ENCODE measurements at regions not wholly inside any gene's neighbourhood (a gene's known extent, or its start where the extent isn't known, plus 50 kb on each side); places are given as distances from the start of the nearest gene placed in this dataset.

GRCh38 chr1:221903594-221903993 is 161.7 kb upstream of the DUSP10 start:
- TF ChIP-seq EZH2phosphoT487 (IDR thresholded peaks at IDR 0.05; ENCODE audit: insufficient read depth, low read depth) (no peak), EZH2 (IDR thresholded peaks at IDR 0.05; ENCODE audit: insufficient read depth, poor library complexity, severe bottlenecking) (no peak)

Measured in GM23248 (cell line).